ENCODE measurements at regions not wholly inside any gene's neighbourhood (a gene's known extent, or its start where the extent isn't known, plus 50 kb on each side); places are given as distances from the start of the nearest gene placed in this dataset.
"Not testable (repeated sequence)": the region's sequence is repeated elsewhere in the genome, so short reads cannot be mapped to it uniquely, and the experiment has no call there.

GRCh38 chr11:82080160-82080559 is 653.5 kb downstream of the FAM181B start:
- Mint-ChIP-seq H3K9me3 (ENCODE audit: insufficient read depth) (no peaks in the 10 kb centered on the region), H3K4me1 (ENCODE audit: low read depth) (no peaks in the 10 kb centered on the region), H3K27me3 (ENCODE audit: low read depth) (no peaks in the 10 kb centered on the region), H3K4me3 (no peak overlapping the region), H3K36me3 (ENCODE audit: low read depth) (no peaks in the 10 kb centered on the region), H3K27ac (no peak overlapping the region)
- ChIA-PET CTCF (no interaction called here), POLR2A (no interaction called here)
- ATAC-seq (no peak), DNase-seq (no peak)

- no peak overlapping the region for H3K4me3 Mint-ChIP-seq
- H3K27me3 Mint-ChIP-seq (ENCODE audit: low read depth) = no peaks in the 10 kb centered on the region
- ChIA-PET CTCF (no interaction called here), POLR2A (no interaction called here)
- ATAC-seq = no peak
- no peak overlapping the region for H3K27ac Mint-ChIP-seq
- no peaks in the 10 kb centered on the region for H3K36me3 Mint-ChIP-seq (ENCODE audit: low read depth)
- H3K9me3 Mint-ChIP-seq (ENCODE audit: insufficient read depth) = no peaks in the 10 kb centered on the region
- no peaks in the 10 kb centered on the region for H3K4me1 Mint-ChIP-seq (ENCODE audit: low read depth)
- no peak for DNase-seq
Observed at GRCh38 chr11:82076126-82076525, 657.5 kb downstream of the FAM181B start.

DNA sequence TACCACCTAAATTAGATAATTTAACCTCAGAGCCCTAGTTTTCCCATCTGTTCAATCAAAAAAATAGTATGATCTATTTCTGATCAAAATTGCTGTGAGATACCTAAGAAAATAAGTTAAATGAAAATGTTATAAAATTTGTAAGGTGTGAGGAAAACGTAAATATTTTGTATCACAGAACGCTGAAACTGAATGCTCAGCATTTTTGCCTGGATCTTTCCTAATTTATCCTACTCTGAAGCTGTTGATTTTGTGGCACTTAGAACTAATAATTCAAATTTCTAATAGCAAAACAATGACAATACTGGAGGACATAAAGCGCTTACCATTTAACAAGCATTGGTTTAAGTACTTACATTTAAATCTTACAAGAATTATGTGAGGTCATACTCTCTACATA is 674.2 kb downstream of the FAM181B start:
- POLR2A ChIA-PET = no interaction called here

DNA sequence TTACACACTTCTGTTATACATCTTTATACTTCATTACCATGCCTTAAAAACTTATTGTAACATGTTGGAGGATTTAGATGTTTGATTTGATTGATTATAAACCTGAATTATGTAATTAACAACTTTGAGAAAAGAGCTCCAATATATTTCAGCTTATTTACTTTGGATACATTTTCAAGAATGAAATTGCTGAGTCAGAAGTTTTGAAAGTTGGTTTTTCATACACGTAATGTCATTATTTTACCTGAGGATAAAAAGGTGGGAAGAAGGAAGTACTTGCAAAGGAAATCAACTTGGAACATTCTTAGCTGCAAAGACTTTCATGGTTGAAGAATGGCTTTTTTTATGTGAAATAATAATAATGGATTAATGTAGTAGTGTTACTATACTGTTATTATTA is 677.2 kb downstream of the FAM181B start:
- ChIA-PET CTCF (no interaction called here), POLR2A (no interaction called here)
- no peaks in the 10 kb centered on the region for H3K9me3 Mint-ChIP-seq (ENCODE audit: insufficient read depth)
- H3K4me3 Mint-ChIP-seq = no peak overlapping the region
- no peak overlapping the region for H3K27ac Mint-ChIP-seq
- ATAC-seq = no peak
- no peaks in the 10 kb centered on the region for H3K36me3 Mint-ChIP-seq (ENCODE audit: low read depth)
- DNase-seq = no peak
- peaks cover 2% of the 10 kb centered on the region for H3K27me3 Mint-ChIP-seq (ENCODE audit: low read depth)
- no peaks in the 10 kb centered on the region for H3K4me1 Mint-ChIP-seq (ENCODE audit: low read depth)

More for the DNA sequence above, 674.2 kb downstream of the FAM181B start:
- Mint-ChIP-seq H3K27ac (no peak overlapping the region), H3K36me3 (ENCODE audit: low read depth) (no peaks in the 10 kb centered on the region), H3K4me3 (no peak overlapping the region), H3K9me3 (ENCODE audit: insufficient read depth) (no peaks in the 10 kb centered on the region), H3K27me3 (ENCODE audit: low read depth) (no peaks in the 10 kb centered on the region), H3K4me1 (ENCODE audit: low read depth) (no peaks in the 10 kb centered on the region)
- ATAC-seq (no peak), DNase-seq (no peak)
- CTCF ChIA-PET = no interaction called here

DNA sequence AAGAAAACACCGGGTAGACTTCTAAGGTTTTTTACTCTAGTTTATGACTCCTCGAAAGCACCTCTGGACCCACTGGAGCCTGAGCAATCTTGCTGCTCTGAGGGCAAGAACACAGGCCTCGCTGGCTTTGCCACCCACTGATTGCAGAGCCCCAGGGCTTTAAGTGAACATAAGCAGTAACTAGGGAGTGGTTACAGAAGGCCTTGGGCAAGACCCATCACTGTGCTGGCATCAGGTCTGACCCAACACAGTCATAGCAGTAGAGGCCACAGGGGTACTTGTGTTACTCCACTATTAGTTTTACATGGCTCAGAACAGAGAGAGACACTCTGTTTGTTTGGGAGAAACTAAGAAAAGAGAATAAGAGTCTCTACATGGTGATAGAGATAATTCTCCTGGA is 684.5 kb downstream of the FAM181B start:
- ChIA-PET POLR2A (no interaction called here), CTCF (no interaction called here)
- H3K4me3 Mint-ChIP-seq = no peak overlapping the region
- no peak overlapping the region for H3K27ac Mint-ChIP-seq
- no peaks in the 10 kb centered on the region for H3K9me3 Mint-ChIP-seq (ENCODE audit: insufficient read depth)
- H3K27me3 Mint-ChIP-seq (ENCODE audit: low read depth) = peaks cover 2% of the 10 kb centered on the region
- no peaks in the 10 kb centered on the region for H3K36me3 Mint-ChIP-seq (ENCODE audit: low read depth)
- DNase-seq = no peak
- ATAC-seq = no peak
- no peaks in the 10 kb centered on the region for H3K4me1 Mint-ChIP-seq (ENCODE audit: low read depth)

DNA sequence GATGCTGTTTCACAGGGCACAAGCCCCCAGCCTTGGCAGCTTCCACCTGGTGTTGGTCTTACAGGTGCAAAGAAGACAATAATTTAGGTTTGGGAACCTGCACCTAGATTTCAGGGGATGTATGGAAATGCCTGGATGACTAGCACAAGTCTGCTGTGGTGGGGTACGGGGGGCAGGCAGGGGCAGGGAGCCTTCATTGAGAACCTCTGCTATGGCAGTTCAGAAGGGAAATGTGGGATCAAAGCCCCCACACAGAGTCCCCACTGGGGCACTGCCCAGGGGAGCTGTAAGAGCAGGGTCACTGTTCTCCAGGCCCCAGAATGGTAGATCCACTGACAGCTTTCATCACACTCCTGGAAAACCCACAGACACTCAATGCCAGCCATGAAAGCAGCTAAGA is 686.5 kb downstream of the FAM181B start:
- CTCF ChIA-PET = no interaction called here
- no peaks in the 10 kb centered on the region for H3K36me3 Mint-ChIP-seq (ENCODE audit: low read depth)
- no peaks in the 10 kb centered on the region for H3K27me3 Mint-ChIP-seq (ENCODE audit: low read depth)

GRCh38 chr11:82046778-82047177 is 686.9 kb downstream of the FAM181B start:
- no peak for ATAC-seq
- CTCF ChIA-PET = no interaction called here
- POLR2A ChIA-PET = no interaction called here

More for the DNA sequence above, 686.5 kb downstream of the FAM181B start:
- POLR2A ChIA-PET = no interaction called here
- H3K4me3 Mint-ChIP-seq = no peak overlapping the region
- DNase-seq (no peak), ATAC-seq (no peak)
- no peaks in the 10 kb centered on the region for H3K9me3 Mint-ChIP-seq (ENCODE audit: insufficient read depth)
- H3K4me1 Mint-ChIP-seq (ENCODE audit: low read depth) = no peaks in the 10 kb centered on the region
- H3K27ac Mint-ChIP-seq = no peak overlapping the region

DNA sequence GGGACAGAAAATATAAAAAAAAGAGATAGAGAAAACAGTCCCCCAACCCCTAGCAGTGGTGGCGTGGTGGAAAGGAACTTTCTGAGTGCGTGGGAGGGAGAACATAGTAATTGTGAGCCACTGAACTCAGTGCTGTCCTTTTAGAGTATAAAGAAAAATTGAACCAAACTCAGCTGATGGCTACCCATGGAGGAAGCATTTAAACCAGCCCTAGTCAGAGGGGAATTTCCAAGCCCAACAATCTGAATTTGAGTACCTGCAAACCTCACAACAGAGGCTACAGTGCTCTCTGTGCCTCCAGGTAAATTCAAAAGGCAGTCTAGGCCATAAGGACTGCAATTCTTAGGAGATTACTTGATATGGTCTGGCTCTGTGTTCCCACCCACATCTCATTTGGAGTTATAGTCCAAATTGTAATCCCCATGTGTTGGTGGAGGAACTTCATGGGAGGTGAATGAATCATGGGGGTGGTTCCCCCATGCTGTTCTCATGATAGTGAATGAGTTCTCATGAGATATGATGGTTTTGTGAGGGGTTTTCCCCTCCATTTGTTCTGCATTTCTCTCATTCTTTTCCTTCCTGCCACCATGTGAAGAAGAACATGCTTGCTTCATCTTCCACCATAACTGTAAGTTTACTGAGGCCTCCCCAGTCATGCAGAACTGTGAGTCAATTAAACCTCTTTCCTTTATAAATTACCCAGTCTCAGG is 687.8 kb downstream of the FAM181B start:
- POLR2A ChIA-PET = no interaction called here
- no peaks in the 10 kb centered on the region for H3K9me3 Mint-ChIP-seq (ENCODE audit: insufficient read depth)
- CTCF ChIA-PET = no interaction called here
- H3K36me3 Mint-ChIP-seq (ENCODE audit: low read depth) = no peaks in the 10 kb centered on the region
- H3K27me3 Mint-ChIP-seq (ENCODE audit: low read depth) = no peaks in the 10 kb centered on the region
- H3K4me3 Mint-ChIP-seq = no peak overlapping the region
- H3K4me1 Mint-ChIP-seq (ENCODE audit: low read depth) = no peaks in the 10 kb centered on the region
- no peak for ATAC-seq
- no peak overlapping the region for H3K27ac Mint-ChIP-seq
- no peak for DNase-seq

More at GRCh38 chr11:82046778-82047177, 686.9 kb downstream of the FAM181B start:
- no peak for DNase-seq
- no peaks in the 10 kb centered on the region for H3K27me3 Mint-ChIP-seq (ENCODE audit: low read depth)
- no peaks in the 10 kb centered on the region for H3K9me3 Mint-ChIP-seq (ENCODE audit: insufficient read depth)
- no peaks in the 10 kb centered on the region for H3K4me1 Mint-ChIP-seq (ENCODE audit: low read depth)
- no peaks in the 10 kb centered on the region for H3K36me3 Mint-ChIP-seq (ENCODE audit: low read depth)
- H3K27ac Mint-ChIP-seq = no peak overlapping the region
- H3K4me3 Mint-ChIP-seq = no peak overlapping the region

- H3K4me1 Mint-ChIP-seq (ENCODE audit: low read depth) = no peaks in the 10 kb centered on the region
- ATAC-seq = no peak
- H3K27me3 Mint-ChIP-seq (ENCODE audit: low read depth) = no peaks in the 10 kb centered on the region
- H3K9me3 Mint-ChIP-seq (ENCODE audit: insufficient read depth) = no peaks in the 10 kb centered on the region
- no peak for DNase-seq
- H3K36me3 Mint-ChIP-seq (ENCODE audit: low read depth) = no peaks in the 10 kb centered on the region
- no peak overlapping the region for H3K4me3 Mint-ChIP-seq
- ChIA-PET POLR2A (no interaction called here), CTCF (no interaction called here)
- H3K27ac Mint-ChIP-seq = no peak overlapping the region
Observed at GRCh38 chr11:82043316-82043715, 690.3 kb downstream of the FAM181B start.

DNA sequence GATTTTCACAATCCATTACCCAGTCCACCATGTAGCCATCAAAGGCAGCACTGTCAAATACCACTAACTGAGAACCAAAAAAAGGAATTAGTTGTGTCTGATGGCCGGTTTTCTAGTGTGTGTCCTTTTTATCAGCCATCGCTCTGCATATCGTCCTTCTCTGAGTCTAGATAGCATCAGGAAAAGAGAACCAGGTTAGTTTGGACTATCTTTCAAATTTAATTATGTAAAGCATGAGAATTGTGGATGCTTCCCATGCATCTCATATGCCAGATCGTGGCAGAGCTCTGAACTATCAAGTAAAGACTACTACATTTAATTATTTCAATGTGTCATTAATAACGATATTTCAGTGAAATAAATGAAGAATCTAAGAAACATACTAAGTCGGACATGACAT is 691.9 kb downstream of the FAM181B start:
- H3K27ac Mint-ChIP-seq = no peak overlapping the region
- H3K36me3 Mint-ChIP-seq (ENCODE audit: low read depth) = no peaks in the 10 kb centered on the region
- POLR2A ChIA-PET = no interaction called here
- CTCF ChIA-PET = no interaction called here
- H3K27me3 Mint-ChIP-seq (ENCODE audit: low read depth) = no peaks in the 10 kb centered on the region
- ATAC-seq = no peak
- no peaks in the 10 kb centered on the region for H3K9me3 Mint-ChIP-seq (ENCODE audit: insufficient read depth)
- no peak for DNase-seq
- H3K4me3 Mint-ChIP-seq = no peak overlapping the region
- H3K4me1 Mint-ChIP-seq (ENCODE audit: low read depth) = no peaks in the 10 kb centered on the region

- no peak overlapping the region for H3K4me3 Mint-ChIP-seq
- no peaks in the 10 kb centered on the region for H3K4me1 Mint-ChIP-seq (ENCODE audit: low read depth)
- no peaks in the 10 kb centered on the region for H3K9me3 Mint-ChIP-seq (ENCODE audit: insufficient read depth)
- POLR2A ChIA-PET = no interaction called here
- H3K27me3 Mint-ChIP-seq (ENCODE audit: low read depth) = no peaks in the 10 kb centered on the region
- CTCF ChIA-PET = no interaction called here
- H3K36me3 Mint-ChIP-seq (ENCODE audit: low read depth) = no peaks in the 10 kb centered on the region
- DNase-seq (no peak), ATAC-seq (no peak)
- H3K27ac Mint-ChIP-seq = no peak overlapping the region
Observed at GRCh38 chr11:82038154-82038553, 695.5 kb downstream of the FAM181B start.

- Mint-ChIP-seq H3K4me3 (no peak overlapping the region), H3K4me1 (ENCODE audit: low read depth) (no peaks in the 10 kb centered on the region), H3K36me3 (ENCODE audit: low read depth) (no peaks in the 10 kb centered on the region), H3K9me3 (ENCODE audit: insufficient read depth) (no peaks in the 10 kb centered on the region), H3K27ac (no peak overlapping the region), H3K27me3 (ENCODE audit: low read depth) (no peaks in the 10 kb centered on the region)
- DNase-seq (no peak), ATAC-seq (no peak)
- ChIA-PET POLR2A (no interaction called here), CTCF (no interaction called here)
Observed at GRCh38 chr11:82034527-82034926, 699.1 kb downstream of the FAM181B start.

GRCh38 chr11:82027335-82027734 is 706.3 kb downstream of the FAM181B start:
- CTCF ChIA-PET; H3K9me3 Mint-ChIP-seq (ENCODE audit: insufficient read depth); ATAC-seq; POLR2A ChIA-PET; H3K4me1 Mint-ChIP-seq (ENCODE audit: low read depth); H3K4me3 Mint-ChIP-seq; H3K27me3 Mint-ChIP-seq (ENCODE audit: low read depth); H3K36me3 Mint-ChIP-seq (ENCODE audit: low read depth); H3K27ac Mint-ChIP-seq; DNase-seq: not testable (repeated sequence)
